Activated naive CD8-positive, alpha-beta T cell treated with anti-CD3 and anti-CD28 coated beads, Interleukin-2, amount 50 U/mL, for 24 hours (primary cell): ENCODE measurements at regions not wholly inside any gene's neighbourhood (a gene's known extent, or its start where the extent isn't known, plus 50 kb on each side); places are given as distances from the start of the nearest gene placed in this dataset.
"Not testable (repeated sequence)": the region's sequence is repeated elsewhere in the genome, so short reads cannot be mapped to it uniquely, and the experiment has no call there.

ENCODE experiments used
- ATAC-seq: fragments of 150-1000 bp; cut with Tn5 transposase; one replicate; pipeline ENCODE4 v1.10.0; 2021
- DNase-seq: peaks from one replicate; pipeline ENCODE4 v3.0.0; 2021
- H3K27ac Mint-ChIP-seq: one replicate; pipeline ENCODE4 v1.8.0; 2021; ENCODE audit warnings: mild to moderate bottlenecking, mixed read lengths
- H3K27me3 Mint-ChIP-seq: one replicate; pipeline ENCODE4 v1.8.0; 2021; ENCODE audit warnings: mixed read lengths
- H3K36me3 Mint-ChIP-seq: one replicate; pipeline ENCODE4 v1.8.0; 2021; ENCODE audit warnings: low read depth, mixed read lengths
- H3K4me1 Mint-ChIP-seq: one replicate; pipeline ENCODE4 v1.8.0; 2021; ENCODE audit warnings: mixed read lengths
- H3K4me3 Mint-ChIP-seq: one replicate; pipeline ENCODE4 v1.8.0; 2021; ENCODE audit warnings: mild to moderate bottlenecking, moderate library complexity, mixed read lengths
- H3K9me3 Mint-ChIP-seq: one replicate; pipeline ENCODE4 v1.8.0; 2021; ENCODE audit warnings: mixed read lengths

DNA sequence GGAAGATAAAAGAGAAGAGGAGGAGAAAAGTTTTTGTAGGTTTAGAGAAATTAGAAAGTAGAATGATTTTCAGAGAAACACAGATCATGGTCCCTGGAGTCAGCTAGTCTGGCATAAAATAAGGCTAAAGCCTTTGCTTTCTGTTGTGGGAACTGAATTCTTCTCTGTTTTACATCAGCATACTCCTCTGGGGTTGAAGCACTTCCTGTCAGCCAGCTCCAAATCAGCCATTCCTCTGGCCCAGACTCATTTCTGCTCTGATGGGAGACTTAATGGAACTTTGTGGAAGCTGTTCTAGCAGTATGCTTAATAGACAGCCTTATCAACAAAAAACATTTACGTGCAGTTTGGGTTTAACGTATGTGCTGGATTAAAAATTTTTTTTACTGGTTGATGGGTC lies 143.2 kb downstream of the HMHB1 start:
- Mint-ChIP-seq H3K9me3 (no peaks in the 10 kb centered on the region), H3K4me1 (no peaks in the 10 kb centered on the region), H3K4me3 (no peak overlapping the region), H3K36me3 (no peaks in the 10 kb centered on the region), H3K27me3 (peaks cover 2% of the 10 kb centered on the region), H3K27ac (no peak overlapping the region)
- no peak for DNase-seq
- ATAC-seq, result no peak

DNA sequence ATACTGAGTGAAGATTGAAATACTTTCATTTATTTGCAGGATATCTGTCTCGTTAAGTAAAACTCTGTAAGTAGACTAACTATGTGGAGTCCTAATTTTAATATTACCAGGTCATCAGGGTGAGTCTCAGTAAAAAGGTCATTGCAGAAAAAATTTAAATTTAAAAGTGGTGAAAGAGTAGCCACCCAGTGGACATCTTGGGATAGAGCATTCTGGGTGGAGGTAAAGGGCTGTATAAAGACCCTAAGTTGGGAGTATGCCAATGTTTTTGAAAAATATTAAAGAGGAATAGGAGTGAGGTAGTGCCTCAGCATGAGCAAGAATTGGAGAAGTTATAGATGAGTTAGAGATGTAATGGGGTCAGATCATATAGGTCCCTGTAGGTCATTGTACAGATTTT lies 145.5 kb downstream of the HMHB1 start:
- ATAC-seq, result no peak
- no peaks in the 10 kb centered on the region for H3K4me1 Mint-ChIP-seq

DNA sequence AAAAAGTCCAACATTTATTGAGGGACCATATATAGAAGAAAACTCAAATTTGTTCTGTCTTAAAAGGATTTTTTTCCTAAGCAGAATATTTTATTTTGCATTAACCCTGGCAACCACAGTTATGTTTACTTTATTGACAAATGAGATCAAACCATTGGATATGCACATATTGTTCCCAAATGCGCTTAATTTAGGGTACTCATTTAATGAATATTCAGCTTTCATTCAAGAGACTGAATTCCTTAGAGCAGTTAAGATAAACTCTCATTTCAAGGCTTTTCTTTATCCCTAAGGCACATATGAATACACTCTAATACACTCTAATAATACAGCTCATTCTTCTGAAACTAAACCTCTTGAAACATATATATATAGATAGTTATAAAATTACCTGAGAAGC lies 150.2 kb downstream of the HMHB1 start:
- Mint-ChIP-seq H3K9me3 (no peaks in the 10 kb centered on the region), H3K4me1 (no peaks in the 10 kb centered on the region), H3K4me3 (no peak overlapping the region), H3K27me3 (peaks cover 2% of the 10 kb centered on the region), H3K27ac (no peak overlapping the region), H3K36me3 (no peaks in the 10 kb centered on the region)
- DNase-seq, result no peak
- ATAC-seq, result no peak

More for the DNA sequence above, 145.5 kb downstream of the HMHB1 start:
- Mint-ChIP-seq H3K27ac (no peak overlapping the region), H3K27me3 (peaks cover 2% of the 10 kb centered on the region), H3K36me3 (no peaks in the 10 kb centered on the region), H3K9me3 (no peaks in the 10 kb centered on the region), H3K4me3 (no peak overlapping the region)
- DNase-seq, result no peak

DNA sequence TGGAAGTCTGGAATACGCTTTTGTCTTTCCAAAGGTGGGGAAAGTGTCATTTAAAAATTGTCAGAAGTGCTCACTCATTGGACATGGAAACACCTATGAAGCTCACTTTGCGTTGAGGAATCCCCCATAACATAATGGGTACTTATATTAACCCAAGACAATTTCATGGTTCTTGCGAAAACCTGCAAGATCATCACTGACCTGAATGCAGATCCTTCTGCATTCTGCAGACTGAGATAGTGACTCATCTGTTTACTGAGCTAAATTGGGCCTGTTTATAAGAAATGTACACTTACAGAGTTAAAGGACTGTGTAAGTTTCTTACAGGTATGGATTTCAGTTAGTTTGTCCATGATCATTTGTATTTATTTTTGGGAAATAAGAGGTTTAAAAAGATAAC lies 153.0 kb downstream of the HMHB1 start:
- Mint-ChIP-seq H3K27ac (no peak overlapping the region), H3K36me3 (no peaks in the 10 kb centered on the region)

DNA sequence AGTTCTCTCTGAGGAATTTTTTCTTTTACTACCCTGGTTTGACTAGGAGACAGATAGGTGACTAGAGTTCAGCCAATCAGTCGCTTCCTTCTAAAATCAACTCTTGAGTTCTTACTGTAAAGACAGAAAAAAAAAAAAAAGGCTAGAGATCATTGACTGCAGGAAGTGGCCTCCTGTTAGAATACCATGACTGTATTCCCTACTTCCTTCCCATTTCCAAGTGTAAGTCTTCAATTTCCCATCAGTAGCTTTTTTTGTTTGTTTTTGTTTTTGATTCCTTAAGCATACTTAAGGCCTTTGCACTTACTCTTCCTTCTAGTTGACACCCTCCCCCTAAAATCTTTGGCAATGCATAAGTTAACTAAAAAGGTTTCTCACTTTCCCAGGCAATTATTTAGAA lies 154.3 kb downstream of the HMHB1 start:
- Mint-ChIP-seq H3K36me3 (no peaks in the 10 kb centered on the region), H3K27ac (no peak overlapping the region), H3K9me3 (no peaks in the 10 kb centered on the region), H3K27me3 (peaks cover 7% of the 10 kb centered on the region), H3K4me1 (no peaks in the 10 kb centered on the region), H3K4me3 (no peak overlapping the region)
- no peak for DNase-seq
- ATAC-seq, result no peak

More for the DNA sequence above, 153.0 kb downstream of the HMHB1 start:
- ATAC-seq (no peak), DNase-seq (no peak)
- H3K27me3 Mint-ChIP-seq, result no peaks in the 10 kb centered on the region
- H3K9me3 Mint-ChIP-seq, result no peaks in the 10 kb centered on the region
- no peak overlapping the region for H3K4me3 Mint-ChIP-seq
- no peaks in the 10 kb centered on the region for H3K4me1 Mint-ChIP-seq

DNA sequence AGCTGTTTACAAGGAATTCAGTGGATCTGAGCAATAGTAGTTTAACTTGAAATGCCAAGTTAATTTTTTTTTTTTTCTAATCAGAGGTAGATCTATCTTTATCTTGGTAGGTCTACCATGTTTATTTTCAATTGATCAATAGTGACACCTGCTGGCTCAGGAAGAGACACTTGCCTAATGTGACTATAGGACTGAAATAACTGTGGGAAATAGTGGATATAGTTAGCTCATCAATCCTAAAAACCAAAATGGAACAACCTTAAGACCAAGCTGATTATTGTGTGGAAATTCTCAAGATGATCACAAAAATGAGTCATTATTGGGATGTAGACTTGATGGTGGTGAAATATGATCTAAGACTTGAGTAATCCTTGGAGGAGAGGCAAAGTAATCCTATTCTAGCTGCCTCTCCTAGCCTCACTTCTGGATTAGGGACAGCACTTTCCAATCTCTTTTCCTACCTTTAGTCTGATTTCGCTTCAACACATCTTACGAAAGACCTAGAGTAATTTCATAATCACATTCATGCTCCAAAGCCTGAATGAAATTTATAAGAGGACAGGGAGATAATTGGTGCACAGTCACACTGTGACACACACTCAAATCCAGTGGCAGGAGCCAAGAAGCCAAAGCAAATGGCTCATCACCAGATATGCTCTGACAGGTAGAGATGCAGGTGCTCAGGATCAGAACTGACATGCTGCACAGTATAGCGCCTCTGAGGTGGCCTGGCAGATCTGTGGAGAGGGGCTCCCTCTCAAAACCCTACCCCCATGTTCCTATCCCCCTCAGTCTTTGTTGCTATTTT lies 156.3 kb downstream of the HMHB1 start:
- no peak for DNase-seq
- Mint-ChIP-seq H3K36me3 (no peaks in the 10 kb centered on the region), H3K4me3 (no peak overlapping the region), H3K27ac (no peak overlapping the region), H3K9me3 (no peaks in the 10 kb centered on the region), H3K27me3 (peaks cover 13% of the 10 kb centered on the region), H3K4me1 (no peaks in the 10 kb centered on the region)
- ATAC-seq, result no peak

DNA sequence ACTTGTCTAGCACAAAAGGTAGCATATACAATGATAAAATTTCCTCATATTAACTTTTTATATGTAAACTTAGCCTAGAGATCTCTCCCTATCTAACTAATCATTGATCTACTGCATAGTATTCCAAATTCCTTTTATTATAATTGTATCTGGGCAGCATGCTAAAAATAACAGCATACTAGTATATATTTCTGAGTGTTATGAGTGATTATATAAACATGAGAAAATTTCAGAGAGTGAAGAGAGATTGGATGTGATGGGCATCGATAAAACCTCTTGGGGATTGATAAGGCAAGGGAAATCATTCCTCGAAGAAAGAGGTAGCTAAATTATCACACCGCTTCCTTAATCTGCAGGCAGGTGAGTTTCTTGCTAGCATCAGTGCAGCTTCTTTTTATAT lies 158.2 kb downstream of the HMHB1 start:
- H3K36me3 Mint-ChIP-seq, result no peaks in the 10 kb centered on the region
- no peaks in the 10 kb centered on the region for H3K4me1 Mint-ChIP-seq
- no peak overlapping the region for H3K4me3 Mint-ChIP-seq
- DNase-seq, result no peak
- no peaks in the 10 kb centered on the region for H3K9me3 Mint-ChIP-seq
- H3K27me3 Mint-ChIP-seq, result peaks cover 13% of the 10 kb centered on the region
- ATAC-seq, result no peak
- H3K27ac Mint-ChIP-seq, result no peak overlapping the region

DNA sequence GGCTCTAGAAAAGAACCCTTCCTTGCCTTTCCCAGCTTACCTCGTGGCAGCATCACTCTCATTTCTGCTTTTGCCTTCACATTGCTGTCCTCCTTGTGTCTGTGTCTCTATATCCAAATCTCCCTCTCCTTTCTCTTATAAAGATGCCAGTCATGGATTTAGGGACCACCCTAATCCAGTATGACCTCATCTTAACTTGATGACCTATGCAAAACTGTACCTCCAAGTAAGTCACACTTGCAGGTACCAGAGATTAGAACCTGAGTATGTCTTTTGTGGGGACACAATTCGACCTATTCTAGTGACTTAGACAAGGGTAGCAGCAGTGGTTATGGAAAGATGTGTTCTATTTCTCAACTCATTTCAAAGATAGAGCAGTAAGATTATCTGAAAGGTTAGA lies 160.1 kb downstream of the HMHB1 start:
- Mint-ChIP-seq H3K27me3 (peaks cover 13% of the 10 kb centered on the region), H3K9me3 (no peaks in the 10 kb centered on the region), H3K4me1 (no peaks in the 10 kb centered on the region), H3K27ac (no peak overlapping the region), H3K4me3 (no peak overlapping the region), H3K36me3 (no peaks in the 10 kb centered on the region)
- DNase-seq (no peak), ATAC-seq (no peak)

DNA sequence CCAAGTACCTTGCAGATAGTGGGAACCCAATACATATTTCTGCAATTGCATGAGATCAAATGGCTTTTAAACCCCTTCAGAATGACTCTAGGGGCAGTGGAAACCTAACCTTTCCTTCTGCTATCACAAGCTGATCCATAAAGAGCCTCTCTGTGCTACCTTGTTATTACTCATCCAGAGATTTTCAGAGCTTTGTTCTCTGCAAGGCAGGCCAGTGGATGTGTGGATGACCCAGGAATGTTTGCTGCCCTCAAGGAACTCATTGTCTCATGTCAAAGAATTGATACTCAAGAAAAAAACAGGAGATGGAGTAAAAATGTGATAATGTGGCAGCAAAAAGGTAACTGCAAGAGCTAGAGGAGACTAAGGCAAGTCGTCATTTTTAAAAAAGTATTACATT lies 164.1 kb downstream of the HMHB1 start:
- no peaks in the 10 kb centered on the region for H3K9me3 Mint-ChIP-seq
- H3K27ac Mint-ChIP-seq, result no peak overlapping the region
- H3K4me3 Mint-ChIP-seq, result no peak overlapping the region
- ATAC-seq (no peak), DNase-seq (no peak)
- no peaks in the 10 kb centered on the region for H3K4me1 Mint-ChIP-seq
- H3K27me3 Mint-ChIP-seq, result peaks cover 6% of the 10 kb centered on the region
- no peaks in the 10 kb centered on the region for H3K36me3 Mint-ChIP-seq

DNA sequence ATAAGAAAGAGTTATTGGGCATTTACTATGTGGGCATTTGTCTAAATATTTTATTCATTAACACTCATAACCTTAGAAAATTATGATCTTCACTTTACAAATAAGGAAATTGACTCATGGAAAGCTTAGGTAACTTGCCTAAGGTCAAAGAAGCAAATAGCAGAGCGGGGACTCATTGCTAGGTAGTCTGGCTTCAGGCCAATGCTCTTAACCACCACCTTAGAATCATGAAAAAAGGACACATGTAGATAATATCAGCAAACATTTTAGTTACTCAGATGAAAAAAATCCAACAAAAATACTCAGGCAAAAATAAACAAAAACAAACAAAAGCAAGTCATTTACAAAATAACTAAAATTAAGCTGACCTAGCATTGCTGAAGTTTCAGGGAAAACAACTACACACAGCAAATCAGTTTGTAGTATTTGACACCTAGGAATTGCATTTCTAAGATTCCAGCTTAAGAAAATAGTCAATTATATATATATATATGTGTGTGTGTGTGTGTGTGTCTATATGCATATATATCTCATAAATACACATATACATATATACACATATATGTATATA lies 166.0 kb downstream of the HMHB1 start:
- no peak for DNase-seq
- no peak for ATAC-seq
- no peak overlapping the region for H3K4me3 Mint-ChIP-seq
- no peaks in the 10 kb centered on the region for H3K4me1 Mint-ChIP-seq
- no peaks in the 10 kb centered on the region for H3K27me3 Mint-ChIP-seq
- no peak overlapping the region for H3K27ac Mint-ChIP-seq
- no peaks in the 10 kb centered on the region for H3K36me3 Mint-ChIP-seq
- peaks cover 4% of the 10 kb centered on the region for H3K9me3 Mint-ChIP-seq

DNA sequence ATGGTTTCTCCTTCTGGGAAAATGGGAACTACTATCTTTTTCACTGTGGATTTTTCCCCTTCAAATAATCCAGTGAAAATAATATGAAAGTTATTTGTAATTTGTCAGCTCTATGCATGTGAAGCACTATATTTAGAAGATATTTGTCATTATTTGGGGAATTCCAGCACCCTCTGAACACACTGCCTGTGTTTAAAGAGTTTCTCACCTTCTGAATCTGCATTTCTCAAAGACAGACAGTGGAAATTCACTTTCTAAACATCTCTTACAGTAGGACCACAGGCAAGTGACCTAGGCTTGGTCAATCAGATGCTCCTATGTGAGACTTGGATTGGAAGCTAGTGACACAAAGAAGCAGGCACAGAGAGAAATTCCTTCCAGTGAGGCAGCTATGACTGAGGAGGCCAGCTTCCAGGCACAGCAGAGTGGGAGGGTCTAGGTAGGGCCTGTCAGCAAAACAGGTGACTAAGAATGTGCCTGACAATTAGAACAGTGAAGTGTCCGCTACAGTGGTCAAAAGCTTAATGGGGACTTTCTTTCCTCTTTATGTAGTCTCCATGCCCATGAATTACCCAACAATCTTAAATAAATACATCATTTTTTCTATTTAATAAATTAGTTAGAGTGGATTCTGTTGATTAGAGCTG lies 167.2 kb downstream of the HMHB1 start:
- no peaks in the 10 kb centered on the region for H3K36me3 Mint-ChIP-seq
- DNase-seq, result no peak
- H3K9me3 Mint-ChIP-seq, result peaks cover 4% of the 10 kb centered on the region
- ATAC-seq, result no peak
- no peaks in the 10 kb centered on the region for H3K4me1 Mint-ChIP-seq
- no peak overlapping the region for H3K27ac Mint-ChIP-seq
- H3K4me3 Mint-ChIP-seq, result no peak overlapping the region
- no peaks in the 10 kb centered on the region for H3K27me3 Mint-ChIP-seq

DNA sequence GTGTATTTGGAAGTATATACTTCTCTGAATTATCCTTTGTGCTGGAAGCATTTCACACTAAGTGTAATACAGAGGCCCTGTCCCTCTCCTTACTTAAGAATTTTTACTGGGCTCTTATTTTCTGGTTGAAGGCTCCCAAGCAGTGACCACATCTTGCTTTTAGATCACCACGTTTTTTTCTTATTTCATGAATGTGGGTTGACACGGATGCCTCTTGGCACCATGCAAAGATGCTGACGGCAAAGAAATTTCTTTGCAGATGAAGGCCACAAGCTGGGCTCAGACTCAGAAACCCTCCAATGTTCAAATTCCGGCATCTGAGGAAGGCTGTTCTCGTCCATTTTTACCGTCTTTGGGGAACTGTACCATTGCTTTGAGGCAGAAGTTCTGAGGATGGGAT lies 168.5 kb downstream of the HMHB1 start:
- Mint-ChIP-seq H3K27me3 (no peaks in the 10 kb centered on the region), H3K27ac (no peak overlapping the region), H3K4me3 (no peak overlapping the region), H3K9me3 (peaks cover 4% of the 10 kb centered on the region), H3K36me3 (no peaks in the 10 kb centered on the region), H3K4me1 (no peaks in the 10 kb centered on the region)
- DNase-seq (no peak), ATAC-seq (no peak)

DNA sequence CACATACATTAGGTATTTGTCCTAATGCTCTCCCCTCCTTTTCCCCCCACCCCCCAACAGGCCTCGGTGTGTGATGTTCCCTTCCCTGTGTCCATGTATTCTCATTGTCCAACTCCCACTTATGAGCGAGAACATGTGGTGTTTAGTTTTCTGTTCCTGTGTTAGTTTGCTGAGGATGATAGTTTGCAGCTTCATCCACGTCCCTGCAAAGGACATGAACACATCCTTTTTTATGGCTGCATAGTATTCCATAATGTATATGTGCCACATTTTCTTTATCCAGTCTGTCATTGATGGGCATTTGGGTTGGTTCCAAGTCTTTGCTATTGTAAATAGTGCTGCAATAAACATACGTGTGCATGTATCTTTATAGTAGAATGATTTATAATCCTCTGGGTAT lies 171.0 kb downstream of the HMHB1 start:
- H3K36me3 Mint-ChIP-seq, H3K4me3 Mint-ChIP-seq, DNase-seq, H3K9me3 Mint-ChIP-seq, H3K27ac Mint-ChIP-seq, ATAC-seq, H3K4me1 Mint-ChIP-seq, H3K27me3 Mint-ChIP-seq: not testable (repeated sequence)

DNA sequence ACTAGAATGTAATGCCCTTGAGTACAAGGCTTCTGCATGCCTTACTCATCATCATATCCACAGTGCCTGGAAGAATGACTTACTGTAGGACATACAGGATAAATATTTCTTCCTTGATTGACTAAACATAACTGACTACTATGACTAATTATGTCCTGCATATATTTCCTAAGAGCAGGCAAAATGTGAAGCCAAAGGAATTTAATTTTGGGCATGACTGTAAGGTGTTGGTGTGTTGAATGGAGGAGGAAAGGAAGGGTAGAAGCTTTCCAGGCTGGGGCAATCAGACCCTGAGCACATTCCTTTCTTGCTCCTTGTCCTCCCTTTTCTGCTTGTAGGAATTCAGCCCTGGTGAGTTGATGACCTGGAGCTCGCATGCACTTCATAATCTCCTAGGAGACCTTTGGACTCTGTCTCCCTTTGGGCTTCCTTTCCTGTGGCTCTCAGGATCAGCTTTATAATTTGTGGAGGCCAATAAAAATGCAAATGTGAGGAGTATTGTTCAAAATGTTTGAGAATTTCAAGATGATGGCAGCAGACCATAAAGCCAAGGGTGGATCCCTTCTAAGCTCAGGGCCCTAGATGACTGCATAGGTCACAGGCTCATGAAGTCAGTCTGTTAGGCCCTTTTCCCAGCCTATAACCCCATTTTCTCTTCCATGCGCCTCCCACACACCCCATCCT lies 174.0 kb downstream of the HMHB1 start:
- no peak overlapping the region for H3K27ac Mint-ChIP-seq
- H3K9me3 Mint-ChIP-seq, result peaks cover 4% of the 10 kb centered on the region
- H3K36me3 Mint-ChIP-seq, result no peaks in the 10 kb centered on the region
- H3K4me1 Mint-ChIP-seq, result no peaks in the 10 kb centered on the region
- DNase-seq, result no peak
- H3K4me3 Mint-ChIP-seq, result no peak overlapping the region
- no peak for ATAC-seq
- H3K27me3 Mint-ChIP-seq, result peaks cover 6% of the 10 kb centered on the region
